Uterus (tissue), 2 donors: ENCODE measurements at regions not wholly inside any gene's neighbourhood (a gene's known extent, or its start where the extent isn't known, plus 50 kb on each side); places are given as distances from the start of the nearest gene placed in this dataset.

ENCODE experiments used
- CTCF ChIP-seq, 4 experiments: fragments of 200-600 bp in 2 of 4; fragments of 450-650 bp in 2 of 4; sonication (generic) in 2 of 4; IDR thresholded peaks; one replicate each; pipeline ENCODE4 v1.5.1; 2016 to 2019; ENCODE audit warnings: antibody characterized with exemption in 4 of 4, mild to moderate bottlenecking in 2 of 4, moderate library complexity in 1 of 4
- POLR2A ChIP-seq, 2 donors: fragments of 450-650 bp; IDR thresholded peaks; one replicate each; pipeline ENCODE4 v1.6.1; 2016; ENCODE audit warnings: antibody characterized with exemption in 2 of 2, mild to moderate bottlenecking in 1 of 2, moderate library complexity in 1 of 2

GRCh38 chr2:130252880-130253645 is 54.8 kb upstream of the TUBA3E start:
- no peak for TF ChIP-seq CTCF (IDR thresholded peaks at IDR 0.05)
- TF ChIP-seq POLR2A (IDR thresholded peaks at IDR 0.05): no peak
